Trophoblast cell (in vitro differentiated cells and primary cell): ENCODE measurements at regions not wholly inside any gene's neighbourhood (a gene's known extent, or its start where the extent isn't known, plus 50 kb on each side); places are given as distances from the start of the nearest gene placed in this dataset.
A peak's percentile ranks its signal among the peaks of the same experiment; 100 is the strongest.

Experiments
- DNase-seq, 2 donors: peaks; one replicate each; pipeline ENCODE4 v3.0.0-alpha.2; 2016
- H2AFZ ChIP-seq: 2 replicates; pipeline ENCODE4 v1.6.1; 2013; ENCODE audit warnings: low read length, moderate library complexity, mild to moderate bottlenecking; ENCODE audit not compliant: insufficient read depth, poor library complexity
- H2AK5ac ChIP-seq: 2 replicates; pipeline ENCODE4 v1.6.1; 2013; ENCODE audit warnings: mild to moderate bottlenecking, low read length
- H2BK120ac ChIP-seq: 2 replicates; pipeline ENCODE4 v1.6.1; 2013; ENCODE audit warnings: low read length, mild to moderate bottlenecking, moderate library complexity; ENCODE audit not compliant: insufficient read depth, poor library complexity
- H2BK12ac ChIP-seq: 2 replicates; pipeline ENCODE4 v1.6.1; 2013; ENCODE audit warnings: mild to moderate bottlenecking, low read length, moderate library complexity
- H2BK5ac ChIP-seq: 2 replicates; pipeline ENCODE4 v1.6.1; 2013; ENCODE audit warnings: low read length, low read depth, moderate library complexity, mild to moderate bottlenecking; ENCODE audit not compliant: poor library complexity
- H3K14ac ChIP-seq: 2 replicates; pipeline ENCODE4 v1.6.1; 2013; ENCODE audit warnings: mild to moderate bottlenecking, low read length
- H3K18ac ChIP-seq: 2 replicates; pipeline ENCODE4 v1.6.1; 2013; ENCODE audit warnings: mild to moderate bottlenecking, low read length
- H3K23ac ChIP-seq: 2 replicates; pipeline ENCODE4 v1.6.1; 2013; ENCODE audit warnings: low read length
- H3K27ac ChIP-seq: 2 replicates; pipeline ENCODE4 v1.5.1; 2013; ENCODE audit warnings: low read depth, mild to moderate bottlenecking, inconsistent platforms, low read length, moderate library complexity
- H3K27me3 ChIP-seq: 2 replicates; pipeline ENCODE4 v1.6.1; 2013; ENCODE audit warnings: inconsistent platforms, mild to moderate bottlenecking, low read length, moderate library complexity; ENCODE audit not compliant: insufficient read depth
- H3K36me3 ChIP-seq, 2 experiments: 1 replicate in 1 of 2; 2 replicates in 1 of 2; pipeline ENCODE4 v1.6.1; 2013; ENCODE audit warnings: low read length in 2 of 2, mild to moderate bottlenecking in 2 of 2, moderate library complexity in 1 of 2; ENCODE audit not compliant: insufficient read depth in 2 of 2, control insufficient read depth in 1 of 2
- H3K4ac ChIP-seq: 2 replicates; pipeline ENCODE4 v1.6.1; 2013; ENCODE audit warnings: low read depth, mild to moderate bottlenecking, low read length, moderate library complexity
- H3K4me1 ChIP-seq, 2 experiments: 1 replicate in 1 of 2; 2 replicates in 1 of 2; pipeline ENCODE4 v1.6.1; 2013; ENCODE audit warnings: low read length in 2 of 2, mild to moderate bottlenecking in 2 of 2, moderate library complexity in 1 of 2; ENCODE audit not compliant: insufficient read depth in 2 of 2, control insufficient read depth in 1 of 2
- H3K4me2 ChIP-seq: 2 replicates; pipeline ENCODE4 v1.6.1; 2013; ENCODE audit warnings: inconsistent platforms, mild to moderate bottlenecking, low read length, moderate library complexity
- H3K4me3 ChIP-seq: 2 replicates; pipeline ENCODE4 v1.5.1; 2013; ENCODE audit warnings: mild to moderate bottlenecking, low read depth, low read length, inconsistent platforms
- H3K79me1 ChIP-seq: one replicate; pipeline ENCODE4 v1.6.1; 2013; ENCODE audit warnings: low read length
- H3K79me2 ChIP-seq: 2 replicates; pipeline ENCODE4 v1.6.1; 2013; ENCODE audit warnings: low read length, mild to moderate bottlenecking; ENCODE audit not compliant: control insufficient read depth, insufficient read depth, poor library complexity
- H3K9ac ChIP-seq: 2 replicates; pipeline ENCODE4 v1.6.1; 2013; ENCODE audit warnings: mild to moderate bottlenecking, low read length
- H3K9me3 ChIP-seq: 2 replicates; pipeline ENCODE4 v1.6.1; 2013; ENCODE audit warnings: low read depth, mild to moderate bottlenecking, control low read depth, inconsistent platforms, low read length; ENCODE audit not compliant: insufficient read depth
- H4K12ac ChIP-seq: 2 replicates; pipeline ENCODE4 v1.6.1; 2013; ENCODE audit warnings: low read depth, mild to moderate bottlenecking, low read length, moderate library complexity
- H4K8ac ChIP-seq: 2 replicates; pipeline ENCODE4 v1.6.1; 2013; ENCODE audit warnings: low read depth, mild to moderate bottlenecking, low read length, moderate library complexity
- H4K91ac ChIP-seq: one replicate; pipeline ENCODE4 v1.6.1; 2013; ENCODE audit warnings: low read depth, mild to moderate bottlenecking, low read length, moderate library complexity
- WGBS: extraction: QIAGEN DNeasy Blood & Tissue Kit; methylation state at CpG from one replicate; pipeline ENCODE4 v1.1.7; 2013; ENCODE audit warnings: missing lambda C conversion rate; ENCODE audit not compliant: insufficient read length, insufficient coverage; ENCODE audit errors: extremely low coverage; 5-methylcytosine and 5-hydroxymethylcytosine counted together

- no peaks in the 10 kb centered on the region for H3K9me3 ChIP-seq
- WGBS, result no CpG with 5 or more reads among the region's 8 CpGs
- H4K8ac ChIP-seq, result no peak overlapping the region
Measured at GRCh38 chr1:60872426-60873054, 209.8 kb upstream of the NFIA start.

GRCh38 chr1:60870269-60870865 lies 212.0 kb upstream of the NFIA start:
- H4K12ac ChIP-seq, result no peak overlapping the region
- H3K4me2 ChIP-seq, result no peak overlapping the region
- no peaks in the 10 kb centered on the region for H3K36me3 ChIP-seq
- DNase-seq, result no peak
- no peaks in the 10 kb centered on the region for H3K79me2 ChIP-seq
- no peak overlapping the region for H3K27ac ChIP-seq
- no peaks in the 10 kb centered on the region for H3K79me1 ChIP-seq
- no peaks in the 10 kb centered on the region for H3K27me3 ChIP-seq
- H2BK12ac ChIP-seq, result no peak overlapping the region
- no peak overlapping the region for H2BK120ac ChIP-seq
- peak overlapping the region; percentile 100 for H3K23ac ChIP-seq
- H2AK5ac ChIP-seq, result no peak overlapping the region
- H2BK5ac ChIP-seq, result no peak overlapping the region
- no peaks in the 10 kb centered on the region for H3K9me3 ChIP-seq
- no peak overlapping the region for H3K4ac ChIP-seq
- H3K9ac ChIP-seq, result no peak overlapping the region
- no peak overlapping the region for H4K91ac ChIP-seq
- peaks cover 2% of the 10 kb centered on the region in 2 experiments for H3K4me1 ChIP-seq
- H3K18ac ChIP-seq, result no peak overlapping the region
- no peak overlapping the region for H3K14ac ChIP-seq
- no CpG with 5 or more reads among the region's 5 CpGs for WGBS
- no peak overlapping the region for H2AFZ ChIP-seq
- no peak overlapping the region for H3K4me3 ChIP-seq
- H4K8ac ChIP-seq, result no peak overlapping the region

More at GRCh38 chr1:60872426-60873054, 209.8 kb upstream of the NFIA start:
- H4K91ac ChIP-seq, result no peak overlapping the region
- H3K23ac ChIP-seq, result no peak overlapping the region
- H4K12ac ChIP-seq, result no peak overlapping the region
- no peak overlapping the region for H3K18ac ChIP-seq
- no peaks in the 10 kb centered on the region for H3K36me3 ChIP-seq
- H3K27me3 ChIP-seq, result no peaks in the 10 kb centered on the region
- no peaks in the 10 kb centered on the region for H3K79me1 ChIP-seq
- DNase-seq, result no peak
- no peak overlapping the region for H3K4me3 ChIP-seq
- H2AK5ac ChIP-seq, result no peak overlapping the region
- H3K4me2 ChIP-seq, result no peak overlapping the region
- H3K14ac ChIP-seq, result no peak overlapping the region
- peaks cover 2% of the 10 kb centered on the region in 2 experiments for H3K4me1 ChIP-seq
- H2BK12ac ChIP-seq, result no peak overlapping the region
- no peak overlapping the region for H2AFZ ChIP-seq
- H3K4ac ChIP-seq, result no peak overlapping the region
- H3K27ac ChIP-seq, result no peak overlapping the region
- no peak overlapping the region for H2BK120ac ChIP-seq
- H3K9ac ChIP-seq, result no peak overlapping the region
- no peaks in the 10 kb centered on the region for H3K79me2 ChIP-seq
- no peak overlapping the region for H2BK5ac ChIP-seq

- Histone ChIP-seq H2BK120ac (no peak overlapping the region), H2AFZ (no peak overlapping the region), H3K4me3 (no peak overlapping the region), H3K36me3 (no peaks in the 10 kb centered on the region), H2BK5ac (no peak overlapping the region), H3K27me3 (no peaks in the 10 kb centered on the region), H3K4me2 (no peak overlapping the region), H4K91ac (no peak overlapping the region), H3K18ac (no peak overlapping the region), H4K8ac (no peak overlapping the region), H3K4ac (no peak overlapping the region), H3K4me1 (peaks cover 0 to 2% of the 10 kb centered on the region in 2 experiments), H4K12ac (no peak overlapping the region), H3K79me2 (no peaks in the 10 kb centered on the region), H3K9me3 (no peaks in the 10 kb centered on the region), H3K27ac (no peak overlapping the region), H3K14ac (no peak overlapping the region), H2BK12ac (no peak overlapping the region), H3K79me1 (no peaks in the 10 kb centered on the region), H3K23ac (no peak overlapping the region), H3K9ac (no peak overlapping the region), H2AK5ac (no peak overlapping the region)
- no peak for DNase-seq
- WGBS, result no CpG with 5 or more reads among the region's 2 CpGs
Measured at GRCh38 chr1:60868901-60869663, 213.3 kb upstream of the NFIA start.

GRCh38 chr1:60867782-60868181 lies 214.6 kb upstream of the NFIA start:
- Histone ChIP-seq H2AFZ (no peak overlapping the region), H3K4me3 (no peak overlapping the region), H3K79me2 (no peaks in the 10 kb centered on the region), H4K91ac (no peak overlapping the region), H3K4me1 (peaks cover 0 to 2% of the 10 kb centered on the region in 2 experiments), H3K23ac (no peak overlapping the region), H2AK5ac (no peak overlapping the region), H3K36me3 (no peaks in the 10 kb centered on the region), H3K9me3 (no peaks in the 10 kb centered on the region), H3K79me1 (no peaks in the 10 kb centered on the region), H3K9ac (no peak overlapping the region), H3K4me2 (no peak overlapping the region), H3K18ac (no peak overlapping the region), H4K8ac (no peak overlapping the region), H3K4ac (no peak overlapping the region), H2BK12ac (no peak overlapping the region), H2BK120ac (no peak overlapping the region), H3K14ac (no peak overlapping the region), H3K27me3 (no peaks in the 10 kb centered on the region), H3K27ac (no peak overlapping the region), H4K12ac (no peak overlapping the region), H2BK5ac (no peak overlapping the region)
- DNase-seq, result no peak
- WGBS, result 100% methylated on average over 1 of the region's 12 CpGs
